Left forelimb (tissue), 1 donor: ENCODE measurements at regions not wholly inside any gene's neighbourhood (a gene's known extent, or its start where the extent isn't known, plus 50 kb on each side); places are given as distances from the start of the nearest gene placed in this dataset.

Experiments used
- DNase-seq: peaks from one replicate; pipeline ENCODE4 v3.0.0-alpha.2; 2018; ENCODE audit warnings: low spot score

GRCh38 chr16:17590711-17591654, 120.2 kb upstream of the XYLT1 start:
- DNase-seq = no peak

- DNase-seq = no peak
Observed at GRCh38 chr16:17589898-17590297, 119.1 kb upstream of the XYLT1 start.

- no peak for DNase-seq
Observed at GRCh38 chr16:17585449-17586074, 114.8 kb upstream of the XYLT1 start.

GRCh38 chr16:17578981-17579874, 108.5 kb upstream of the XYLT1 start:
- peak; percentile 69 for DNase-seq

GRCh38 chr16:17574256-17574655, 103.5 kb upstream of the XYLT1 start:
- DNase-seq = no peak

GRCh38 chr16:17572145-17572544, 101.4 kb upstream of the XYLT1 start:
- DNase-seq = no peak

GRCh38 chr16:17571499-17572093, 100.8 kb upstream of the XYLT1 start:
- DNase-seq = no peak

GRCh38 chr16:17568239-17568638, 97.5 kb upstream of the XYLT1 start:
- no peak for DNase-seq

- DNase-seq = no peak
Observed at GRCh38 chr16:17567455-17567854, 96.7 kb upstream of the XYLT1 start.

GRCh38 chr16:17566656-17567450, 96.1 kb upstream of the XYLT1 start:
- no peak for DNase-seq

GRCh38 chr16:17566075-17566474, 95.3 kb upstream of the XYLT1 start:
- no peak for DNase-seq

GRCh38 chr16:17565605-17566004, 94.8 kb upstream of the XYLT1 start:
- DNase-seq = no peak

- DNase-seq = no peak
Observed at GRCh38 chr16:17564856-17565255, 94.1 kb upstream of the XYLT1 start.

- no peak for DNase-seq
Observed at GRCh38 chr16:17563323-17564091, 92.7 kb upstream of the XYLT1 start.

- DNase-seq = no peak
Observed at GRCh38 chr16:17561056-17561455, 90.3 kb upstream of the XYLT1 start.

- DNase-seq = no peak
Observed at GRCh38 chr16:17560548-17560947, 89.8 kb upstream of the XYLT1 start.

- DNase-seq = no peak
Observed at GRCh38 chr16:17559394-17559793, 88.6 kb upstream of the XYLT1 start.

- DNase-seq = no peak
Observed at GRCh38 chr16:17557949-17558348, 87.2 kb upstream of the XYLT1 start.

- DNase-seq = no peak
Observed at GRCh38 chr16:17557480-17557879, 86.7 kb upstream of the XYLT1 start.
